HEK293T (cell line): ENCODE measurements at regions not wholly inside any gene's neighbourhood (a gene's known extent, or its start where the extent isn't known, plus 50 kb on each side); places are given as distances from the start of the nearest gene placed in this dataset.
"Not testable (repeated sequence)": the region's sequence is repeated elsewhere in the genome, so short reads cannot be mapped to it uniquely, and the experiment has no call there.

Experiments used
- ARNT ChIP-seq: fragments of 450-650 bp; IDR thresholded peaks from 2 replicates; pipeline ENCODE4 v1.6.1; 2017; ENCODE audit warnings: mild to moderate bottlenecking
- BHLHE40 ChIP-seq: fragments of 450-650 bp; IDR thresholded peaks from 2 replicates; pipeline ENCODE4 v1.6.1; 2016; ENCODE audit warnings: mild to moderate bottlenecking, moderate library complexity, borderline replicate concordance
- CTBP1 ChIP-seq: fragments of 450-650 bp; IDR thresholded peaks from 2 replicates; pipeline ENCODE4 v1.6.1; 2016; ENCODE audit warnings: borderline replicate concordance
- ELF4 ChIP-seq: fragments of 450-650 bp; IDR thresholded peaks from 2 replicates; pipeline ENCODE4 v1.6.1; 2017; ENCODE audit warnings: antibody characterized with exemption
- FOXA1 ChIP-seq: fragments of 450-650 bp; IDR thresholded peaks from 2 replicates; pipeline ENCODE4 v1.6.1; 2016; ENCODE audit warnings: mild to moderate bottlenecking
- FOXM1 ChIP-seq: fragments of 450-650 bp; IDR thresholded peaks from 2 replicates; pipeline ENCODE4 v1.6.1; 2017; ENCODE audit warnings: mild to moderate bottlenecking, borderline replicate concordance
- L3MBTL2 ChIP-seq: fragments of 450-650 bp; conservative IDR thresholded peaks from 2 replicates; pipeline ENCODE4 v1.6.1; 2016; ENCODE audit warnings: mild to moderate bottlenecking
- NFRKB ChIP-seq: fragments of 450-650 bp; IDR thresholded peaks from 2 replicates; pipeline ENCODE4 v1.6.1; 2016; ENCODE audit warnings: mild to moderate bottlenecking, moderate library complexity
- SP1 ChIP-seq: fragments of 450-650 bp; IDR thresholded peaks from 2 replicates; pipeline ENCODE4 v1.6.1; 2017
- TARDBP ChIP-seq: fragments of 450-650 bp; IDR thresholded peaks from 2 replicates; pipeline ENCODE4 v1.6.1; 2016
- ZNF384 ChIP-seq: fragments of 450-650 bp; IDR thresholded peaks from 2 replicates; pipeline ENCODE4 v1.6.1; 2016
- TF ChIP-seq, protein P1 (sequence below): fragments of 450-650 bp; IDR thresholded peaks from 2 replicates; pipeline ENCODE4 v1.6.1; 2016

DNA sequence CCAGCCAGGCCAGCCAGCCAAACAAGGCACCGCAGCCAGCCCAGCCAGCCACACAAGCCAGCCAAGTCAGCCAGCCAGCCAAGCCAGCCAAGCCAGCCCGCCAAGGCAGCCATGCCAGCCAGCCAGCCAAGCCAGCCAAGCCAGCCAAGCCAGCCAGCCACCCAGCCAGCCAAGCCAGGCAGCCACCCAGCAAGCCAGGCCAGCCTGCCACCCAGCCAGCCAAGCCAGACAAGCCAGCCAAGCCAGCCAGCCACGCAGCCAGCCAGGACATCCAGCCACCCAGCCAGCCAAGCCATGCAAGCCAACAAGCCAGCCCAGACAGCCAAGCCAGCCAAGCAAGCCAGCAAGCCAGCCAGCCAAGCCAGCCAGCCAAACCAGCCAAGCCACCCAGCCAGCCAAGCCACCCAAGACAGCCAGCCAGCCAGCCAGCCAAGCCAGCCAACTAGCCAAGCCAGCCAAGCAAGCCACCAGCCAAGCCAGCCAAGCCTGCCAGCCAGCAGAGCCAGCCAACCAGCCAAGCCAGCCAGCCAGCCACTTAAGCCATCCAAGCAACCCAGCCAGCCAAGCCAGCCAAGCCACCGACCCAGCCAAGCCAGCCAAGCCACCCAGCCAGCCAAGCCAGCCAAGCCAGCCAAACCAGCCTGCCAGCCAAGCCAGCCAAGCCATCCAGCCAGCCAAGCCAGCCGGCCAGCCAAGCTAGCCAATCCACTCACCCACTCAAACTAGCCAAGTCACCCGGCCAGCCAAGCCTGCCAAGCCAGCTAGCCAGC lies 341.3 kb upstream of the PLGLB2 start:
- not testable (repeated sequence) for TF ChIP-seq FOXA1, L3MBTL2, SP1, BHLHE40, ELF4, FOXM1, CTBP1, ARNT, TARDBP, NFRKB, ZNF384
- TF ChIP-seq, protein P1, sequence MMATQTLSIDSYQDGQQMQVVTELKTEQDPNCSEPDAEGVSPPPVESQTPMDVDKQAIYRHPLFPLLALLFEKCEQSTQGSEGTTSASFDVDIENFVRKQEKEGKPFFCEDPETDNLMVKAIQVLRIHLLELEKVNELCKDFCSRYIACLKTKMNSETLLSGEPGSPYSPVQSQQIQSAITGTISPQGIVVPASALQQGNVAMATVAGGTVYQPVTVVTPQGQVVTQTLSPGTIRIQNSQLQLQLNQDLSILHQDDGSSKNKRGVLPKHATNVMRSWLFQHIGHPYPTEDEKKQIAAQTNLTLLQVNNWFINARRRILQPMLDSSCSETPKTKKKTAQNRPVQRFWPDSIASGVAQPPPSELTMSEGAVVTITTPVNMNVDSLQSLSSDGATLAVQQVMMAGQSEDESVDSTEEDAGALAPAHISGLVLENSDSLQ = not testable (repeated sequence)
